HG03097 (cell line): ENCODE measurements at regions not wholly inside any gene's neighbourhood (a gene's known extent, or its start where the extent isn't known, plus 50 kb on each side); places are given as distances from the start of the nearest gene placed in this dataset.

Experiments
- ATAC-seq: cut with Tn5 transposase; IDR thresholded peaks from one replicate; pipeline ENCODE4 v1.9.1; 2021; ENCODE audit not compliant: unreplicated experiment, low FRiP score

GRCh38 chr4:66235876-66236275 lies 565.6 kb upstream of the EPHA5 start:
- no peak for ATAC-seq

GRCh38 chr4:66229885-66230284 lies 559.6 kb upstream of the EPHA5 start:
- no peak for ATAC-seq

- ATAC-seq: no peak
Observed at GRCh38 chr4:66225539-66225938, 555.2 kb upstream of the EPHA5 start.

GRCh38 chr4:66223068-66223703 lies 552.9 kb upstream of the EPHA5 start:
- no peak for ATAC-seq

GRCh38 chr4:66219401-66219800 lies 549.1 kb upstream of the EPHA5 start:
- ATAC-seq: no peak

- ATAC-seq: no peak
Observed at GRCh38 chr4:66216252-66216651, 546.0 kb upstream of the EPHA5 start.

- ATAC-seq: no peak
Observed at GRCh38 chr4:66212489-66212888, 542.2 kb upstream of the EPHA5 start.

GRCh38 chr4:66204534-66205247 lies 534.4 kb upstream of the EPHA5 start:
- ATAC-seq: no peak

- ATAC-seq: no peak
Observed at GRCh38 chr4:66202870-66203269, 532.6 kb upstream of the EPHA5 start.

- no peak for ATAC-seq
Observed at GRCh38 chr4:66197451-66197850, 527.2 kb upstream of the EPHA5 start.

GRCh38 chr4:66193487-66193886 lies 523.2 kb upstream of the EPHA5 start:
- no peak for ATAC-seq

GRCh38 chr4:66187175-66187720 lies 517.0 kb upstream of the EPHA5 start:
- no peak for ATAC-seq

- no peak for ATAC-seq
Observed at GRCh38 chr4:66186095-66186494, 515.8 kb upstream of the EPHA5 start.

GRCh38 chr4:66182636-66183035 lies 512.3 kb upstream of the EPHA5 start:
- ATAC-seq: no peak

GRCh38 chr4:66178906-66179305 lies 508.6 kb upstream of the EPHA5 start:
- ATAC-seq: no peak

GRCh38 chr4:66169341-66169740 lies 499.1 kb upstream of the EPHA5 start:
- no peak for ATAC-seq

GRCh38 chr4:66164869-66165268 lies 494.6 kb upstream of the EPHA5 start:
- ATAC-seq: no peak

- ATAC-seq: no peak
Observed at GRCh38 chr4:66160606-66161005, 490.3 kb upstream of the EPHA5 start.

- no peak for ATAC-seq
Observed at GRCh38 chr4:66157594-66157993, 487.3 kb upstream of the EPHA5 start.

- no peak for ATAC-seq
Observed at GRCh38 chr4:66130042-66130441, 459.8 kb upstream of the EPHA5 start.

GRCh38 chr4:66123831-66124413 lies 453.6 kb upstream of the EPHA5 start:
- ATAC-seq: no peak

- ATAC-seq: no peak
Observed at GRCh38 chr4:66123190-66123589, 452.9 kb upstream of the EPHA5 start.
